Stomach (tissue), 8 donors: ENCODE measurements at regions not wholly inside any gene's neighbourhood (a gene's known extent, or its start where the extent isn't known, plus 50 kb on each side); places are given as distances from the start of the nearest gene placed in this dataset.
"Not testable (repeated sequence)": the region's sequence is repeated elsewhere in the genome, so short reads cannot be mapped to it uniquely, and the experiment has no call there.

Source experiments
- DNase-seq, 2 donors: peaks; one replicate each; pipeline versions ENCODE4 v3.0.0 to v3.0.0-alpha.2; 2013 to 2019
- H3K27ac ChIP-seq, 5 donors: fragments of 200-600 bp in 4 of 5; sonication (generic) in 4 of 5; one replicate each; pipeline ENCODE4 v1.5.1; 2013 to 2019; ENCODE audit warnings: mild to moderate bottlenecking in 1 of 5, moderate library complexity in 1 of 5
- H3K27me3 ChIP-seq, 3 donors: fragments of 200-600 bp; sonication (generic); one replicate each; pipeline ENCODE4 v1.5.1; 2017 to 2019; ENCODE audit warnings: mixed run types in 1 of 3
- H3K36me3 ChIP-seq, 4 donors: fragments of 200-600 bp; sonication (generic); 1 replicate in 3 of 4; 2 replicates in 1 of 4; pipeline ENCODE4 v1.5.1; 2016 to 2019
- H3K4me1 ChIP-seq, 4 donors: fragments of 200-600 bp; sonication (generic); one replicate each; pipeline ENCODE4 v1.5.1; 2016 to 2019
- H3K4me3 ChIP-seq, 4 donors: fragments of 200-600 bp; sonication (generic) in 3 of 4; one replicate each; pipeline ENCODE4 v1.5.1; 2016 to 2019; ENCODE audit warnings: mild to moderate bottlenecking in 1 of 4
- H3K9me3 ChIP-seq, 4 donors: fragments of 200-600 bp; sonication (generic); one replicate each; pipeline ENCODE4 v1.5.1; 2016 to 2019
- EP300 ChIP-seq: sonication (generic); formaldehyde crosslinking; IDR thresholded peaks from one replicate; pipeline ENCODE4 v1.6.1; 2017; ENCODE audit warnings: antibody characterized with exemption
- POLR2A ChIP-seq, 4 donors: fragments of 450-650 bp; IDR thresholded peaks; one replicate each; pipeline ENCODE4 v1.6.1; 2016; ENCODE audit warnings: antibody characterized with exemption in 4 of 4, control low read depth in 2 of 4, mild to moderate bottlenecking in 1 of 4, moderate library complexity in 1 of 4
- POLR2AphosphoS5 ChIP-seq, 3 donors: sonication (generic); formaldehyde crosslinking; IDR thresholded peaks; one replicate each; pipeline ENCODE4 v1.6.1; 2016; ENCODE audit warnings: antibody characterized with exemption in 3 of 3
- WGBS, 5 donors: extraction: QIAGEN DNeasy Blood & Tissue Kit in 3 of 5; methylation state at CpG; one replicate each; pipeline versions ENCODE4 v1.1.5 to v1.1.7; 2013 to 2018; 5-methylcytosine and 5-hydroxymethylcytosine counted together
- intact Hi-C: fragments of 100-400 bp; cut with DNase I; formaldehyde crosslinking; loops from one replicate; pipeline ENCODE4 v1.15.1; 2023; ENCODE audit warnings: low total_unique reads
- TF ChIP-seq, protein P1 (sequence below), 7 experiments: fragments of 450-650 bp in 4 of 7; fragments of 200-600 bp in 3 of 7; sonication (generic) in 3 of 7; IDR thresholded peaks; one replicate each; pipeline ENCODE4 v1.5.1; 2016 to 2019; ENCODE audit warnings: antibody characterized with exemption in 7 of 7, control low read depth in 2 of 7, mild to moderate bottlenecking in 1 of 7
- donor health status: healthy with polysubstance abuse.
- donor health status: Bipolar disorder and iron deficiency.
- donor health status: healthy.

DNA sequence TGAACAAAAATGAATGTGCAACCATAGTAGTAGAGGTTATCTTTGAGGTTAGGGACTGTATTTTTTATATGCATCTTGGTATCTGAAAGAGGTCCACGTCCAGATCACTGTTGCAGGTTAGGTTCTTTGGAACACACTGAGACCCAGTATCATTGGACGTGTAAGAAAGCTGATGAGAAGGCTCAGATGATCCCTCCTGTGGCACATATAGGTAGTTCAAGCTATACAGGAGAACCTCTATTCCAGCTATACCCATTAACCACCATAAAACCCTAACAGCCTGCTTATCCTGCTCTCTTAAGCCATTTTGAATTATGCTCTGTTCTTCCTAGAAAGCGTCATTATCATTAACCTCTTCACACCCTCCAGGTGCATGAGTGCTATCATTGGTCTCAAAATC, 930.7 kb upstream of the HS3ST1 start:
- Histone ChIP-seq H3K27me3 (no peaks in the 10 kb centered on the region), H3K9me3 (no peaks in the 10 kb centered on the region), H3K27ac (no peak overlapping the region), H3K4me3 (no peak overlapping the region), H3K36me3 (no peaks in the 10 kb centered on the region), H3K4me1 (no peaks in the 10 kb centered on the region)
- 42 to 51% (median 47%) methylated on average over 3 of the region's 3 CpGs for WGBS, 5 donors
- TF ChIP-seq POLR2AphosphoS5 (IDR thresholded peaks at IDR 0.05) (no peak), POLR2A (IDR thresholded peaks at IDR 0.05) (no peak), EP300 (no peak)
- TF ChIP-seq, protein P1, sequence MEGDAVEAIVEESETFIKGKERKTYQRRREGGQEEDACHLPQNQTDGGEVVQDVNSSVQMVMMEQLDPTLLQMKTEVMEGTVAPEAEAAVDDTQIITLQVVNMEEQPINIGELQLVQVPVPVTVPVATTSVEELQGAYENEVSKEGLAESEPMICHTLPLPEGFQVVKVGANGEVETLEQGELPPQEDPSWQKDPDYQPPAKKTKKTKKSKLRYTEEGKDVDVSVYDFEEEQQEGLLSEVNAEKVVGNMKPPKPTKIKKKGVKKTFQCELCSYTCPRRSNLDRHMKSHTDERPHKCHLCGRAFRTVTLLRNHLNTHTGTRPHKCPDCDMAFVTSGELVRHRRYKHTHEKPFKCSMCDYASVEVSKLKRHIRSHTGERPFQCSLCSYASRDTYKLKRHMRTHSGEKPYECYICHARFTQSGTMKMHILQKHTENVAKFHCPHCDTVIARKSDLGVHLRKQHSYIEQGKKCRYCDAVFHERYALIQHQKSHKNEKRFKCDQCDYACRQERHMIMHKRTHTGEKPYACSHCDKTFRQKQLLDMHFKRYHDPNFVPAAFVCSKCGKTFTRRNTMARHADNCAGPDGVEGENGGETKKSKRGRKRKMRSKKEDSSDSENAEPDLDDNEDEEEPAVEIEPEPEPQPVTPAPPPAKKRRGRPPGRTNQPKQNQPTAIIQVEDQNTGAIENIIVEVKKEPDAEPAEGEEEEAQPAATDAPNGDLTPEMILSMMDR (IDR thresholded peaks at IDR 0.05) = no peak
- intact Hi-C loops = no loop called here
- DNase-seq = no peak

DNA sequence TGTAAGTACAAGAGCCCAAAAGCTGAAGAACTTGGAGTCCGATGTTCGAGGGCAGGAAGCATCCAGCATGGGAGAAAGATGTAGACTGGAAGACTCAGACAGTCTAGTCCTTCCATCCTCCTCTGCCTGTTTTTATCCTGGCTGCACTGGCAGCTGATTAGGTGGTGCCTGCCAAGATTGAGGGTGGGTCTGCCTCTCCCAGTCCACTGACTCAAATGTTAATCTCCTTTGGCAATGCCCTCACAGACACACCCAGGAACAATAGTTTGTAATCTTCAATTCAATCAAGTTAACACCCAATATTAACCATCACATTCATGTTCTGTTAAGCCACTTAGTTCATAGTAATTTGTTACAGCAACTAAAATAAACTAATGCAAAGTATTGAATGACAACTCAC, 904.4 kb upstream of the HS3ST1 start:
- H3K4me3 ChIP-seq, DNase-seq, intact Hi-C loops, H3K27me3 ChIP-seq, H3K4me1 ChIP-seq, H3K27ac ChIP-seq, H3K36me3 ChIP-seq: not testable (repeated sequence)
- H3K9me3 ChIP-seq = peaks cover 0 to 20% (median 8%) of the 10 kb centered on the region in 4 donors
- WGBS, 5 donors = 90 to 93% (median 91%) methylated on average over 2 of the region's 2 CpGs

DNA sequence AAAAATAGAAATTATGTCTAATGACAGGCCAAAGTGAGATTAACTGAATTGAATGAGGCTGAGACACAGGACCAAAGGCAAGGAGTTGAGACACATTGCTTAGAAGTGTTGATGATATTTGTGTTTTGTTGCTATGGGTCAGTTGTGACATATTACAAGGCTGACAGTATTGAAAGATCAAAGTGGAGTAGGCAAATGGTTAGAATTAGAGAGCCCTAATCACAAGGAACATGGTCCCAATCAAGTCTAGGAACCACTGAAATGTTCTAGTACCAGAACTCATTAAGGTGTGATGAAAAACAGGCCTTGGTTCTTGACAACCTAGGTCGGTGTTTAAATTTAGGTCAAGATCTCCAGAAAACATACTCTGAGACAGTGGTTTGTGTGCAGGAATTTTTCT, 896.3 kb upstream of the HS3ST1 start:
- intact Hi-C loops = no loop called here
- Histone ChIP-seq H3K36me3 (no peaks in the 10 kb centered on the region), H3K9me3 (no peaks in the 10 kb centered on the region), H3K27ac (no peak overlapping the region), H3K4me1 (no peaks in the 10 kb centered on the region), H3K4me3 (no peak overlapping the region), H3K27me3 (no peaks in the 10 kb centered on the region)
- TF ChIP-seq, protein P1 (IDR thresholded peaks at IDR 0.05) = no peak
- TF ChIP-seq EP300 (no peak), POLR2A (IDR thresholded peaks at IDR 0.05) (no peak), POLR2AphosphoS5 (IDR thresholded peaks at IDR 0.05) (no peak)
- WGBS, 5 donors = 75 to 96% (median 88%) methylated on average over 1 of the region's 1 CpG
- no peak for DNase-seq

DNA sequence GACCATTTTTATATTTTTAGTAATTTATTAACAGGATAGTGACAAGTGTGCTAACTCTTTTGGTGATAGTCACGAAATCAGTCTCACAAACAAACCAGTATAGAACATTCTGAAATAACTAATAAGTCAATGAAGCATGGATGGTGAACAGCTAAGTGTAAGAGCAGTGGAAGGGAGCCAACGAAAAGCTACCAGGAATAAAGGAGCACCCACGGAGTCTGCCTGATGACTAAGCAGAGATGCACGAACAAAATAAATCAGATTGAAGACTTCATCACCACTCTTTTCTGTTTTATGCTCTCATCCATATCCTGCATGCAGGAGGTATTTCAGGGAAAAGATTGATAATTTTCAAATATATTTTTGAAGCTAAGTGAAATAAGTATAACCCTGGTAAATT, 891.1 kb upstream of the HS3ST1 start:
- no peak for DNase-seq
- WGBS, 5 donors = 52 to 66% (median 63%) methylated on average over 4 of the region's 4 CpGs
- H3K4me3 ChIP-seq = no peak overlapping the region
- no peaks in the 10 kb centered on the region for H3K27me3 ChIP-seq
- H3K4me1 ChIP-seq = no peaks in the 10 kb centered on the region
- intact Hi-C loops = no loop called here
- TF ChIP-seq EP300 = no peak
- TF ChIP-seq POLR2AphosphoS5 (IDR thresholded peaks at IDR 0.05) = no peak
- TF ChIP-seq, protein P1 (IDR thresholded peaks at IDR 0.05) = no peak
- TF ChIP-seq POLR2A (IDR thresholded peaks at IDR 0.05) = no peak
- no peaks in the 10 kb centered on the region for H3K9me3 ChIP-seq
- no peaks in the 10 kb centered on the region for H3K36me3 ChIP-seq
- no peak overlapping the region for H3K27ac ChIP-seq

DNA sequence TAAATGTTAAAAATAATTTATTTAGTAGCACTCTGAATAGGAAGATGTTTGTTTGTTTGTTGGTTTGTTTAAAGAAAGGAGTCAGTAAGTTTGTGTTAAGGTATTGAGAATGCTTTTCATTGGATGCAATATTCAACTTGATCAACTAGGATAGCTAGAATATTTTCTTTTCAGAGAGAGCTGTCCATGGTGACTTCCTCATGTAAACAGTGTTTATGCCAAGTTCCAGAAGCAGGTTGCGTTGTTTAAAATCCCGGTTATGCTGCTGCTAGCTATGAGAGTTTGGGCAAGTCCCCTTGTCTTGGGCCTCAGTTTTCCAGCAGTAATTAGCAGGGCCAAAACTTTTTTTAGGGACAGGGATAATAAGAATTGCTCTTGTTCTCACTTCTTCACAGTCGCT, 876.2 kb upstream of the HS3ST1 start:
- Histone ChIP-seq H3K27ac (no peak overlapping the region), H3K9me3 (no peaks in the 10 kb centered on the region), H3K27me3 (no peaks in the 10 kb centered on the region), H3K36me3 (no peaks in the 10 kb centered on the region), H3K4me3 (no peak overlapping the region), H3K4me1 (no peaks in the 10 kb centered on the region)
- no peak for TF ChIP-seq POLR2AphosphoS5 (IDR thresholded peaks at IDR 0.05)
- TF ChIP-seq EP300 = no peak
- TF ChIP-seq, protein P1 (IDR thresholded peaks at IDR 0.05) = no peak
- TF ChIP-seq POLR2A (IDR thresholded peaks at IDR 0.05) = no peak
- intact Hi-C loops = no loop called here
- no peak for DNase-seq
- 64 to 83% (median 81%) methylated on average over 3 of the region's 3 CpGs for WGBS, 5 donors
